ENCODE measurements at regions not wholly inside any gene's neighbourhood (a gene's known extent, or its start where the extent isn't known, plus 50 kb on each side); places are given as distances from the start of the nearest gene placed in this dataset.

GRCh38 chr14:54325766-54326165 is 71.0 kb upstream of the CDKN3 start:
- no peaks in the 10 kb centered on the region for H3K36me3 ChIP-seq (ENCODE audit: insufficient read depth)
- no peak overlapping the region for H3K4me2 ChIP-seq
- TF ChIP-seq, protein P1, sequence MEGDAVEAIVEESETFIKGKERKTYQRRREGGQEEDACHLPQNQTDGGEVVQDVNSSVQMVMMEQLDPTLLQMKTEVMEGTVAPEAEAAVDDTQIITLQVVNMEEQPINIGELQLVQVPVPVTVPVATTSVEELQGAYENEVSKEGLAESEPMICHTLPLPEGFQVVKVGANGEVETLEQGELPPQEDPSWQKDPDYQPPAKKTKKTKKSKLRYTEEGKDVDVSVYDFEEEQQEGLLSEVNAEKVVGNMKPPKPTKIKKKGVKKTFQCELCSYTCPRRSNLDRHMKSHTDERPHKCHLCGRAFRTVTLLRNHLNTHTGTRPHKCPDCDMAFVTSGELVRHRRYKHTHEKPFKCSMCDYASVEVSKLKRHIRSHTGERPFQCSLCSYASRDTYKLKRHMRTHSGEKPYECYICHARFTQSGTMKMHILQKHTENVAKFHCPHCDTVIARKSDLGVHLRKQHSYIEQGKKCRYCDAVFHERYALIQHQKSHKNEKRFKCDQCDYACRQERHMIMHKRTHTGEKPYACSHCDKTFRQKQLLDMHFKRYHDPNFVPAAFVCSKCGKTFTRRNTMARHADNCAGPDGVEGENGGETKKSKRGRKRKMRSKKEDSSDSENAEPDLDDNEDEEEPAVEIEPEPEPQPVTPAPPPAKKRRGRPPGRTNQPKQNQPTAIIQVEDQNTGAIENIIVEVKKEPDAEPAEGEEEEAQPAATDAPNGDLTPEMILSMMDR (conservative IDR thresholded peaks at IDR 0.05; ENCODE audit: low read depth, low read length): no peak

DNA sequence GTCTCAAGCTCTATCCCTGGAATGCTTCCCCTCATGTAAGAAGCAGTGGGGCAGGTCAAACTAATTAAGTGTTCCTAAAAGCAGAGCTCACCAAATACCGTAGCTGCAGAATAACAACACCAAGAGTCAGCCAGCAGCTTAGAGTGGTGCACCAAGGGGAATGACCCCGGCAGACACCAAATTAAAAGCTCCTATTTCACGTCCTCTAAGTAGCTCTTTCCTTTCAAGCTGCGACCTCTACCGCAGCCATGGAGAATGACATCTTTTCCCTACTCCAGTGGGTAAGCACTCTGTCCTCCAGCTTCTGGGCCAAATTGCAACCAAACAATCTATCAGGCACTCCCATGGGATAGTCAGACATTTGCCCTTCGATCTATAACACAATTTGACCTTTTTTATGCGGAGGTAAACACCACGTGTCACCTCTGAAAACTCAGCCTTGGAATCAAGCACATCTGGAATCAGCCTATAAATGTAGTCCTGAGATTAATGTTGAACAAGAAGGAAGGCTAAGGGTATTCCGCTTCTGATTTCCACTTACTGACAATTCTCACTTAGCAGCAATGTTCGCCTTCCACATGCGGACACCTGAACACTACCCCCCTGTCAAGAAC is 67.6 kb upstream of the CDKN3 start:
- TF ChIP-seq, protein P1 (conservative IDR thresholded peaks at IDR 0.05; ENCODE audit: low read depth, low read length): peak; percentile 37; the same call in 1 of the 2 replicates
- H3K4me3 ChIP-seq (IDR thresholded peaks at IDR 0.05; ENCODE audit: insufficient read depth, low read depth, low read length): no peak overlapping the region
- H3K4me2 ChIP-seq: no peak overlapping the region
- no peaks in the 10 kb centered on the region for H4K20me1 ChIP-seq (ENCODE audit: insufficient read depth)
- H3K4me1 ChIP-seq (ENCODE audit: low read depth, poor library complexity, severe bottlenecking): no peaks in the 10 kb centered on the region
- H2AFZ ChIP-seq (ENCODE audit: low read depth): no peak overlapping the region
- H3K27me3 ChIP-seq (ENCODE audit: insufficient read depth, low read depth): no peaks in the 10 kb centered on the region
- no peak overlapping the region for H3K27ac ChIP-seq
- no peak overlapping the region for H3K9ac ChIP-seq
- no peaks in the 10 kb centered on the region for H3K36me3 ChIP-seq (ENCODE audit: insufficient read depth)
- H3K79me2 ChIP-seq (ENCODE audit: insufficient read depth, low read depth): no peaks in the 10 kb centered on the region

More at GRCh38 chr14:54325766-54326165, 71.0 kb upstream of the CDKN3 start:
- Histone ChIP-seq H3K9ac (no peak overlapping the region), H3K4me3 (IDR thresholded peaks at IDR 0.05; ENCODE audit: insufficient read depth, low read depth, low read length) (no peak overlapping the region), H3K27me3 (ENCODE audit: insufficient read depth, low read depth) (no peaks in the 10 kb centered on the region), H2AFZ (ENCODE audit: low read depth) (no peak overlapping the region), H3K27ac (no peak overlapping the region), H3K79me2 (ENCODE audit: insufficient read depth, low read depth) (no peaks in the 10 kb centered on the region), H3K4me1 (ENCODE audit: low read depth, poor library complexity, severe bottlenecking) (no peaks in the 10 kb centered on the region), H4K20me1 (ENCODE audit: insufficient read depth) (no peaks in the 10 kb centered on the region)

DNA sequence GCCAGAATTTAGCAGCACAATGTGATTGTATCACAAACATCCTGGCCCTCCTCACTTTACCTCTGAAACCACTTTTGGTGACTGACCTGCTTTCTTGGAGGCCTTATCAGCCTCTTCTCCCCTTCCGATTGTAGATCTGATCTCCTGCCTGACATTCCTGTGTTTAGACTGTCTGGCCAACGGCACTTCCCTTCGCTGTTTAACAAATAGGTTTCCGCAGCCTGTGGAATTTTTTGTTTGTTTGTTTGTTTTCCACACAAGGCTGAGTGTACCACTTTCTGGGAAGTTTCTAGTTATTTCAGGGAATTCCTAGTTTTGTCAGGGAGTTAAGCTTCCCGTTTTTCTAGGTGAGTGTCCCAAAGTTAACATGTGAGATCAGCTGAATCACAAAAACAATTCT is 65.9 kb upstream of the CDKN3 start:
- no peaks in the 10 kb centered on the region for H3K79me2 ChIP-seq (ENCODE audit: insufficient read depth, low read depth)
- no peak overlapping the region for H2AFZ ChIP-seq (ENCODE audit: low read depth)
- no peaks in the 10 kb centered on the region for H4K20me1 ChIP-seq (ENCODE audit: insufficient read depth)
- H3K36me3 ChIP-seq (ENCODE audit: insufficient read depth): no peaks in the 10 kb centered on the region
- no peak overlapping the region for H3K4me2 ChIP-seq
- no peaks in the 10 kb centered on the region for H3K27me3 ChIP-seq (ENCODE audit: insufficient read depth, low read depth)
- no peak overlapping the region for H3K9ac ChIP-seq
- H3K4me1 ChIP-seq (ENCODE audit: low read depth, poor library complexity, severe bottlenecking): no peaks in the 10 kb centered on the region
- H3K4me3 ChIP-seq (IDR thresholded peaks at IDR 0.05; ENCODE audit: insufficient read depth, low read depth, low read length): no peak overlapping the region
- no peak overlapping the region for H3K27ac ChIP-seq
- TF ChIP-seq, protein P1 (conservative IDR thresholded peaks at IDR 0.05; ENCODE audit: low read depth, low read length): no peak

DNA sequence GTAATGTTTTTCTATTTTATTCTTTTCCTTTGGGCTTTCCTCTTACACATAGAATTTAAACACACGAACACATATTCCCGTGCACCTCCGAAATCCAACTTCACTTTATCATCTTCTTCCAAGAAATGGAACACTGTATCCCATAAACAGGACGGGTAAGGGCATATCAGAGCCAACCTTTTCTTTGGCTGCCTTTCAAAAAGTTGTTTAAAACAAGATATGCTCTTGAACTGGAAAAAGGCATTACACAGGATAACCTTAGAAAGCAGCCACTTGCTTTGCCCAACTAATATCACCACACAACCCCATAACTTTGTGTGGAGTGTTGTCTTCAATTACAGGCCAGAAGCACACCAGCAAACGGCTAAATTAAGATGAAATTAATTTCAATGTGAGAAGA is 65.3 kb upstream of the CDKN3 start:
- Histone ChIP-seq H2AFZ (ENCODE audit: low read depth) (no peak overlapping the region), H3K79me2 (ENCODE audit: insufficient read depth, low read depth) (no peaks in the 10 kb centered on the region), H3K27me3 (ENCODE audit: insufficient read depth, low read depth) (no peaks in the 10 kb centered on the region), H3K36me3 (ENCODE audit: insufficient read depth) (no peaks in the 10 kb centered on the region), H3K4me3 (IDR thresholded peaks at IDR 0.05; ENCODE audit: insufficient read depth, low read depth, low read length) (no peak overlapping the region), H4K20me1 (ENCODE audit: insufficient read depth) (no peaks in the 10 kb centered on the region), H3K9ac (no peak overlapping the region), H3K27ac (no peak overlapping the region), H3K4me1 (ENCODE audit: low read depth, poor library complexity, severe bottlenecking) (no peaks in the 10 kb centered on the region), H3K4me2 (no peak overlapping the region)
- TF ChIP-seq, protein P1 (conservative IDR thresholded peaks at IDR 0.05; ENCODE audit: low read depth, low read length): no peak

All from KMS-11 (cell line).